Superior temporal gyrus (tissue), 1 donor: ENCODE measurements at regions not wholly inside any gene's neighbourhood (a gene's known extent, or its start where the extent isn't known, plus 50 kb on each side); places are given as distances from the start of the nearest gene placed in this dataset.
"Not testable (repeated sequence)": the region's sequence is repeated elsewhere in the genome, so short reads cannot be mapped to it uniquely, and the experiment has no call there.

ENCODE experiments used
- DNase-seq: peaks from one replicate; pipeline ENCODE4 v3.0.0-alpha.2; 2016; ENCODE audit errors: extremely low spot score

DNA sequence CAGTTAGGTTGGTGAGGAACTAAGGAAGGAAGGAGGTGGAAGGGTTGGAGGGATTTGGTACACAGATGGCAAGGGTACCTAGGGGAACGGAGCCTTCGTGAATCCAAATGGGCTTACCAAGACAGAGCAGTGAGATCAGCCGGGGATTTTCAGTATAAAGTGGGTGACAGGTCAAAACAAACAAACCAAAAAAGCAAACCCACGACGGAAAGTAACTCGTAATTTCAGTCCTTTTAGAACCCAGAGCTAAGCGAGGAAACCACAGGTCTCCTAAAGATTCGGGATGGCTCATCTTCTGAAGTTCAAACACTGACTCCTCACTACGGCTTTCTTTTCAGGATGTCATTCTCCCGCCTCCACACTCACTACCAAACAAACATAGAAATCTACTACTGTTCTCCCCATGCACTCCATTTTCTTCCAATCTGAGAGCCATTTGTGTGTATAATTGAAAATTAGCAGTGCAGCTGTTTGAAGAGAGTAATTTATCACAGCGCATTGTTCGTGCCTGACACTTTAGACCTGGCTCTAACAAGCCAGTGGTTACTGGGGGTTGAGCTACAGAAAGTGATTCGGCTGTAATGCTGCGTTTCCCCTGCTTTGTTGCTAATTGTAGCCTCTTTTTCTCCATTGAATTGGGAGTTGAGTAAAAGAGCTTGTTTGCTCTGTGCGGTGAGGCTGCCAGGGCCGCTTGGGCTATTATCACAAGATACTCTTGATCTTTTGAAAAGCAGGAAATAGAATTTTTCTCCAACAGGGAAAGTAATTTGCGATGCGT lies 64.7 kb upstream of the CCDC39 start:
- no peak for DNase-seq

DNA sequence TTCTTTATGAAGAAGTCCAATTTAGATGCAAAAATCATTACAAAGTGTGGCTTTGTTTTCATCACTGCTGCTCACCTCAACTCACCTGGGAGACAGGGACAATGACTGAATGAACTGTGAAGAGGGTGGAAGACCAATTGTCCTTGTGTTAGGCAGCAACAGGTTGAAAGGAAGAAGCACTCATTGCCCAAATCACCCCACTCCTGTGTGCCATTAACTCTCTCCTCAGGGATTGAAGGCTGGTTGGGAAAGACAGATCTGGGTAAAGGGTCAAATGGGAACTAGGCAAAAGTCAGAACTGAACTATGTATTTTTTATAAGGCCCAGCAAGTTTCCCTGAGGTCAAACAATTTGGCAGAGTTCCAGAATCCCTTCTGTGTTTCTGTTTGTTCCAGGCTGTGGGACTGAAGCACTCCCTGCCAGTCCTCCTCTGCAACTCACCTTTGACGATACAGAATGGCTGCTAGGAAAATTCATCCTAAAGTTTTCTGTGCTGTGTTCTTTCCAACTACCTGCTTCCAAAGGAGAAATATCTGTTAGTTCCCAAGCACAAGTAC lies 68.6 kb upstream of the CCDC39 start:
- DNase-seq: no peak

DNA sequence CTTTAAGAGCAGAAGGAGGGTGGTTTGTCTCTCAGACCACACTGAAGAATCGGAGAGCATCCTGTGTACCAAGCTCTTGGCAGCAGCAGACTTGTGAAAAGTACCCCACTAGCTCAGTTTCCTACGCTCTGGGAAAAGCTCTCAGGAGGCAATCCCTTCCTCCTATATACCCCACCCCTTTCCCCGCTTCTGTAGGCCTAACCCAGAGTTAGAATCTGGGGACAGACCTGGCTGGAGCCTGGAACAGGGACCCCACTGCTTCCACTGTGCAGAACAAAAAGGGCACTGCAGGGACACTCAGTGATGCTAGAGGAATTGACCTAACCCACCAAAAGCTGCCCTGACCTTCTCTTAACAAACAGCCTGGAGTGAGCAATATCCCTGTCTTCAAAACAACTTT lies 70.0 kb upstream of the CCDC39 start:
- DNase-seq: no peak

DNA sequence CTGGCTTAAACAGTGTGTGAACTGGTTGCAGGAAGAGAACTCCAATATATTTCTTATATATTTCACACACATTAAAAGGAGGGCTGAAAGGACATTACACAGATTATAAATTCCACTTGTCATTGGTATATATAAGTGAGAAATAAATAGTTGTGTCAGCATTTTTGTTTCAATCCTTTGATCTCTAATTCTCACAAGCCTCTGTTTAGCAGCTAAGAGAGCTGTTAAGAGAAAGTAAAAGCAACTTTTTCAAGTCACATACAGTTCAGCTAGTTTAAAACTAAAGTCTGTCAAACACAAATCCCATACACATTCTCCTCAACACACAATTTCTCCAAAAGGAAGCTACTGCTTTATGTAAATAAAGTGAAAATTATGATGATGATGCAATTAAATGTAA lies 70.5 kb upstream of the CCDC39 start:
- DNase-seq: no peak

DNA sequence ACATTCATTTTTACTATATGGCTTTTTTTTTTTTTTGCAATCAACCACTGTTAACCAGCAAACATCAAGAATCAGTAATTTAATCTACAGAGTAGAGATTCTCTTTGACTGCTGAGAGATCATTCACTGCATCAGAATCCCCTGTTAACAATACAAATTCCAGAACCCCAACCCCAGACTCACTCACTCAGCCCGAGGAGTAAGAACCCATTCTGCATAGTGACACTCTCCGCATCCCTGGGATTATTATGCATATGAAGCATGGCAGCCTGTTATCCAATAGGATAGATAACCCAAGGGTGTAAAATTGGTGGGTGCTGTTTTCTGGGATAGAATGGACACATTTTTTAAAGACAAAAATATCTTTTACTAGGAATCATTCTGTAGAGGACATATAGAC lies 76.3 kb upstream of the CCDC39 start:
- no peak for DNase-seq

DNA sequence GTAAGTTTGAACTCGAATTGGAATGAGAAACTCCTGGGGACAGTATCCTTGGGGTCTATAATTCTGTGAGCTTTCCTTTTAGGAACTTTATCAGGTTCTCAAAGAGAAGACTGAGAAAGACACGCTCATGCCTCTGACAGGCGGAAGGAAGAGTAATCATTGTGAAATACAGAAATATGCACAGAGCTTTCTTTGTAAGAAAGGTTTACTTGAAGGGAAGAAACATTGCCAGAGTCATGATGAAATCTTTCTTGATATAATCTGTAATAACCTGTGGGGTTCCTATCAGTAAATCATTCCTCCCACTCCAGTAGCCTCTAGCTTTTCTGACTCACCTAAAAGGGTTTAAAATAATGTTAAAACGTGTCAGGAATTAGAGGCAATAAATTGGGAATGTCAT lies 83.6 kb upstream of the CCDC39 start:
- no peak for DNase-seq

DNA sequence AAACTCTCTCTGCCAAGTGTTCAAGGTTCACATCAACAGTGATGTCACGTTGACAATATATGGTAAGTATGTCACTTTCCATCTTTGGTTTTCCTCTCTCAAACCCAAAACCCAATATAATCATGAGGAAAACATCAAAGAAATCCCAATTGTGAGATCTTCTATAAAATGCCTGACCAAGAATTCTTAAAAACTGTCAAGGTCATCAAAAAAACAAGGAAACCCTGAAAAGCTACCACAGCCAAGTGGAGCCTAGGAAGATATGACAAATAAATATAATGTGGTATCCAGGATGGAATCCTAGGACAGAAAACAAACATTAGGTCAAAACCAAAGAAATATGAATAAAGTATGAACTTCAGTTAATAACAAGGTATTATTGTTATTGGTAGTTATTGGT lies 85.2 kb upstream of the CCDC39 start:
- no peak for DNase-seq

DNA sequence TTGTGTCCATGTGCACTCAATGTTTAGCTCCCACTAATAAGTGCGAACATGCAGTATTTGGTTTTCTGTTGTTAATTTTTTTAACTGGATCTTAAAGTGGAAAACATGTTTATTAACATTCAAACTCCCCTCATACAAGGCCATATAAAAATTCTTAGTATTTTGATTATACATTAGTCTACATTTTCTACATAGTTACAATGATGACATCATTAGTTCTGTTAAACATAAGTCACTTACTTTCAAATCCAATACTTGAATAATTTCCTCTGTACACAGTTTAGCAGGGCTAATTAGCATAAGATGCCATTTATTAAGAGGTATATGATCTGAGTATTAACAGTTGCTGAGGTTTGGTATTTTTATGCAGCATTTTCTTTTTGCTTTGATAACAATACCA lies 91.3 kb upstream of the CCDC39 start:
- no peak for DNase-seq

DNA sequence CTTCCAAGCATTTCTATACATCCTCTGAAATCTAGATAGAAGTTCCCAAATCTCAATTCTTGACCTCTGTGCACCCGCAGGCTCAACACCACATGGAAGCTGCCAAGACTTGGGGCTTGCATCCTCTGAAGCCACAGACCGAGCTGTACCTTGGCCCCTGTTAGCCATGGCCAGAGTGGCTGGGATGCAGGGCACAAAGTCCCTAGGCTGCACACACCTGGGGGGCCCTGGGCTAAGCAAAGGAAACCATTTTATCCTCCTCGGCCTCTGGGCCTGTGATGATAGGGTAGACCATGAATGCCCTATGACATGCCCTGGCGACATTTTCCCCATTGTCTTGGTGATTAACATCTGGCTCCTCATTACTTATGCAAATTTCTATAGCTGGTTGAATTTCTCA lies 97.1 kb upstream of the CCDC39 start:
- no peak for DNase-seq

DNA sequence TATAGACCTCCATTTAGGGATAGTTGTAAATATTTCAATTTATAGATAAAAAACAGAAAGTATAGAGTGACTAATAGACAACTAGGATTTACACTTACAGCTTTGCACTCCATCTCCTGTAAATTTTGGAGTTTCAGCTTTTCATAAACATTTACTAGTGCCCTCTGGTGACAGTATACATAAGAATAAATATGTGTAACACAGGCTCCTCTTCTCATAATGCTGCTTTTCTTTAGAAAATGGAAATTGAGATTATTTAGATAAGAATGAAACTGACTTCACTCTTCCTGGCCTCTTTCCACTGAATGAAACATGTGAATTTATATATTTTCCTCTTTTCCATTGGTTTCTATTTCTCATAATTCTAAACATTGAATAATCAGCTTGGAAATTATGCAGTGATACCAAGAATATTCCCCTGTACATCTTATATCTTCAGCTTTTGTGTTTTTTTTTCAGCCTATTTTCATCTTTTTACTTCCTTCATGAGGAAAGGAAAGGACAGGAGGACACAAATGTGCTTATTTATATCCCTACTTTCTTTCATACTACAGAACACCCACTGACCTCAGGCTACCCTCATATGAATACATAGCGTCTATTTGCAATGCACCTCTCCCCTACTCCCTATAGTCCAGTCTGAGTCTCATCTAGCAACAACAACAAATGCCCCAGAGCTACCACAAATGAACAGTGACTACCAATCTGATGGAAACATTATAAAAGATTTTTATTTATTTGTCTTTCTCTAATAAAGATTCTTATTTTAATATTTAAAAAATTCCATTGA lies 103.1 kb upstream of the CCDC39 start:
- peak; percentile 12 for DNase-seq

DNA sequence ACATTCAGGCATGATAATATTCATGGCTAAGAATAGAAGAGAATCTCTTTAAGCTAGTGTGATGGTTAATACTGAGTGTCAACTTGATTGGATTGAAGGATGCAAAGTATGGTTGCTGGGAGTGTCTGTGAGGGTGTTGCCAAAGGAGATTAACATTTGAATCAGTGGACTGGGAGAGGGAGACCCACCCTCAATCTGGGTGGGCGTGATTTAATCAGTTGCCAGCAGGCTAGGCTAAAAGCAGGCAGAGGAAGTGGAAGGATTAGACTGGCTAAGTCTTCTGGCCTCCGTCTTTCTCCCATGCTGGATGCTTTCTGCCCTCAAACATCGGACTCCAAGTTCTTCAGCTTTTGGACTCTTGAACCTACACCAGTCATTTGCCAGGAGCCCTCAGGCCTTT lies 106.9 kb upstream of the CCDC39 start:
- DNase-seq: not testable (repeated sequence)

DNA sequence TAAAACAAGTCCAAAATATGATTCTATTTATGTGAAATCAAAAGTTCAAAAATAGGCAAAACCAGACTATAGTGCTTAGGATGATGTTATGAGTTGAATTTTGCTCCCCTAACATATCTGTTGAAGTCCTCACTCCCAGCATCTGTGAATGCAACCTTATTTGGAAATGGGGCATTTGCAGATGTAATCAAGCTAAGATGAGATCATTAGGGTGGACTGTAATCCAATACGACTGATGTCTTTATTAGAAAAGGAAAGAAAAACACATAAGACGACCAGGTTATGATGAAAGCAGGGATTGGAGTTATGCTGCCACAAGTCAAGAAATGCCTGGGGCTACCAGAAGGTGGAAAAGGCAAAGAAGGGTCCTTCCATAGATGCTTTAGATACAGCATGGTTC lies 110.5 kb upstream of the CCDC39 start:
- no peak for DNase-seq

DNA sequence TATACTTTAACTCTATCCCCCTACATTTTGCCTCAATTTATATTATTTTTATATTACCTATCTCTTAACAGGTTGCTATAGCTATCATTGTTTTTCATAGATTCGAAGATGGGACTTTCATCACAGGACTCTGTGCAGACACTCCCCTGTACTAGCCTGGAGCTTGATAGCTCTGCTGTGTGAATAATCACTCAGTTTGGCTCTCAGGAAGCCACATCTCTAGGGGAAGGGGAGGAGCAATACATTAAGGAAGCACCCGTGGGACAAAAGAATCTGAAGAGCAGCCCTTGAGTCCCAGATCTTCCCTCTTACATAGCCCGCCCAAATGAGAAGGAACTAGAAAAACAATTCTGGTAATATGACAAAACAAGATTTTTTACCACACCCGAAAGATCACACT lies 114.3 kb upstream of the FXR1 start:
- no peak for DNase-seq

DNA sequence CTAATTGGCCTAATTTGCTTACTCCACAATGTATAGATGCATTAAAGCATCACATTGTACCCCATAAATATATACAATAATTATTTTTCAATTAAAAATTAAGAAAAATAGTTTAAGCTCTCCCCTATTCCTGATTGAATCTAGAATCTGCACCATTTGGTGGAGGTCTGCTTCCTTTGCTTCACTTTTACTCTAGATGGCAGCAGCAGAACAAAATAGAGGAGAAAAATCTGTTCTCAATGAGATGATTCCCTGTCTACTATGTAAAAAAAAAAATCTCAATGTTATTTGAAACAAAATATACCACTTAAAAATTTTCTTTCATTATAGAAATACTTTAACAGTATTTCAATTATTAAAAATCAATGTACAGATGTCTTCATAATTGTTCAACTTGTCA lies 109.6 kb upstream of the FXR1 start:
- peak; percentile 81 for DNase-seq

DNA sequence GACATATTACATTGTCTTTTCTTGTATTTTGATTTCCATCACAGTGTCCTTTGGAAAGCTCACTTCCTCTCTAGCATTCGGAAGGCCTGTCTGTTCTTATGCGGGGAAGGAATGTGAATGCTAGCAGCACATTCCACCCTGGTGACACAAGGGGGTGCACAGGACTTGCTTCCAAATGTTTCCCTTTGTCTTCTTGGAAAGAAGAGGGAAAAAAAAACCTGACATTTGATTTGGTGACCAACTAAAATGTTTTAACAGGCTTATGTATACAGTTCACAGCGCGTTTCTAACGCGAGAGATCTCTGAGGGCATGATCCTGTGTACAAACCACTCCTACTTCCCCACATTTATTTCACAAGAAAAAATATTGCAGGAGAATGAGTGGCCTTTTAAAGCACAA lies 107.6 kb upstream of the FXR1 start:
- DNase-seq: peak; percentile 75

DNA sequence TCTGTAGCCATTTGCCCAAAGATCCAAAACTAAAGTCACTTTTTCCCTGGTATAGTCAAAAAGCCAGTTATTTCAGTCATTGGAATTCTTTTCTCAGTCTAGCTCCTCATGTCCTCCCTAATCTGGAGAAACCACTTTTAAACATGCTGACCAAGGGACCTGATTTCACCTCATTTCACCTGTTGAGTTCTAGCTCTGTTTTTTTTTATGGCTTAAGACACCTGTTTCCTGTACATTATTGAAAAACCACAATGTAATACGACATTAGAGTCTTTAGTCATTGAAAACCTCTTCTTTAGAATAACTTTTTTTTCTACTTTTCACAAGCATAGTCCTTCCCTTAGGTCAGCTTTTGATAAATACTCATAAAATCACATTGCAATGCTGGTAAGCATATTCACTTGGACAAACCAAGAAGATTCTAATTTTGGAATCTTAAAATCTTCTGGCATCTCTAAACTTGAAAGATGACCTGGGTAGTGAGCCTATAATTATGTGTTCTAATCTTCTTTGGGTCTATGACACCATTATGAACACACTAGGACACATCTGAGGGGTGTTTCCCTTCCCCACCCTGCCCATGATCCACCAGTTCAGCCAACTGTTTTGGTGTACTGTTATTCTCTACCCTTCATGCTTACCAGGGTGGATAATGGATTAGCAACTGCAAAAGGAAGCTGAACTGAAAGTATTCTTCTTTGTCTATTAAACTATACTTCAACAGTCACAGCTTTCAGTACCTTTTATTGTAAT lies 103.5 kb upstream of the FXR1 start:
- DNase-seq: no peak

DNA sequence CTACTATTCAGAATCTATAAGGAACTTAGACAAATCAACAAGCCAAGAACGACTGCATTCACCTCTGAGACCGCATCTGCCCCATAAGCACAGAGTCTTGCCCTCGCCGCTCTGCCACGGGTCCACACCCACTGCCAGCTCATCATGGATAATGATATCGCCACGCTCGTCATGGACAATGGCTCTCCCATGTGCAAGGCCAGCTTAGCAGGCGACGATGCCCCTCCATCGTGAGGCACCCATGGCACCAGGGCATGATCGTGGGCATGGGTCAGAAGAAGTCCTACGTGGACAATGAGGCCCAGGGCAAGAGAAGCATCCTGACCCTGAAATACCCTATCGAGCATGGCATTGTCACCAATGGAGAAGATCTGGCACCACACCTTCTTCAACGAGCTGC lies 92.1 kb upstream of the FXR1 start:
- DNase-seq: no peak

DNA sequence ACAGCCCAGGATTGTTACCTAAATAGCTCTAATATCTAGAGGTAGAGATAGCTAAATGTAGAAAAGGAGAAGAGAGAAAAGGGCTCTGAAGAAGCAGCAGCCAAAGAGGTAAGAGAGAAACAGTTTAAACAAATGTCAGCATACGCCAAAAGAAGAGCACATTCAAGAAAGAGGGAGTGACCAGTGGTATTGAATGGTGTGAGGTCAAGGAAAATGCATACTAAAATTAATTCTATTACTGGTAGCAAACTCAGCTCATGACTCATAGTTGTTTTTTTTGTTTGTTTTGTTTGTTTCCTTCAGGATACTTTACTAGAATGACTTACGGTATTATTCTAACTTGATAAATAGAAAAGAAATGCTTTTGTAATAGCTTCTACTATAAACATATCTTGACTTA lies 86.5 kb upstream of the FXR1 start:
- DNase-seq: no peak

DNA sequence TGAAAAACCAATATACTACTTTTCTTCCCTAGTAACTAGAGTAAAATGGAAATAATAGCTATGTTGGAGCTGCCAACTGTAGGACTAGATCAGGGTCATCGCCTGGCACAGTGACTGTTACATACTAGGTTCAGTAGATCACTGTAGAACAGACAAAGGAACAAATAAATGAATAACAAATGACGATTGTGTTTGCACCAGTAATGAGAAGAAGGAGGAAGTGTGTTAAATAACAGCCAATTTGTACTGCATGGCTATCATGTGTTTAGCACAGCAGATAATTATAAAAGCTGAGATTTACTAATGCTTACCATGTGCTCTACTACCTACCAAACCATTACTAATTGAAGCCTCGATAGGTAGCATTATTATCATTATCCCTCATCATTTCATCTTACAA lies 85.3 kb upstream of the FXR1 start:
- peak; percentile 57 for DNase-seq

DNA sequence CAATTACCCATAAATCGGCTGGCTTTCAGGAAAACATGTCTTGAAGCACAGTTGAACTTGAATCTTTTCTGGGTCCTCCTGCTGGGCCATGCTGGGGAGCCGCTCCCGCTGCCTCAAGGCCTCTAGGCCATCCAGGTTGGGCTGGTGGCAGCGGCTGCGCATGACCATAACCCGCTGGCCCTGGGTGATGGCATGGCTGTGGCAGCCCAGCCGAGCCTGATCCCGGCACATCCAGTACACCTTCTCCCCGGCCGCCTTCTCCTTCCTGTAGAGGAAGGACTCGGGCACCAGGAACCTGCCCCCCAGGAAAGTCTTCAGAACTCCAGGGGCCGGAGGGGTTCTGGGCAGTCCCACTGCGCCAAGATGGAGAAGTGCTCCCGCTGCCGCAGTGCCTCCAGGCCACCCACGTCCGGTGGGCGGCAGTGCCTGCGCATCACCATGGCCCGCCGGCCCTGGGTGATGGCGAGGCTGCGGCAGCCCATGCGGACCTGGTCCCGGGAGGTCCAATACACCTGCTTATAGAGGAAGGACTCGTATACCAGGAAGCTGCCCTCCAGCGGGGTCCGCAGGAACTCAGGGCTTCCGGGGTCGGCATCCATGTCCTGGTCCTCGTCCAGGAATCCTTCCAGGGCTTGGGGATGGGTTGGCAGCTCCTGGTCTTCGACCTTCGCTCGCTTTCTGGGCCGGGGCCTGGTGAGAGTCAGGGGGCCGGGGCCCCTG lies 84.3 kb upstream of the FXR1 start:
- no peak for DNase-seq

DNA sequence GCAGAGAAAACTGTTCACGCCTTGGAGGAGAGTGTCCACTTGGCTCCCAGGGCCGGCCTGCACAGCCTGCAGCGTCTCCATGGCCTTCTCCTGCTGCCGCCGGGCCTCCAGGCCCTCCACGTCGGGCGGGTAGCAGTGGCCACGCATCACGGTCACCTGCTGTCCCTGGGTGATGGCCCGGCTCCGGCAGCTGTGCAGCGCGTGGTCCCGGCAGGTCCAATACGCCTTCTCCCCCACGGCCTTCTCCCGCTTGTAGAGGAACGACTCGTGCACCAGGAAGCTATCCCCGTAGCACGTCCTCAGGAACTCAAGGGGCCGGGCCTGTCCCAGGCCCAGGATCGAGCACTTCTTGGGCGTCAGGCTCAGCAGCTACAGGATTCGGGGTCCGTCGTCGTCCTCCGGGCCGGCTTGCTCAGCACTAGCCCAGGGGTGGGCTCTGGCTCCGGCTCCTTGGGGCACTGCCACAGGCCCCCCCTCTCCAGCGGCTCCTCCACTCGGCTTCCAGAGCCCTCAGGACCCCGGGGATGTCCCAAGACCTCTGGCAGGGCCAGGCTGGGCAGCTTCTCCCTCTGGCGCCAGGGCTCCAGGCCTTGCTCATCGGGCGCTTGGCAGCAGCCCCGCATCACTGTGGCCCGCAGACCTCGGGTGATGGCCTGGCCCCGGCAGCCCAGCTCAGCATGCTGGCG lies 83.6 kb upstream of the FXR1 start:
- no peak for DNase-seq
